H9 (cell line): ENCODE measurements at regions not wholly inside any gene's neighbourhood (a gene's known extent, or its start where the extent isn't known, plus 50 kb on each side); places are given as distances from the start of the nearest gene placed in this dataset.

Experiments used
- DNase-seq: peaks from one replicate; pipeline ENCODE4 v3.0.0-alpha.2; 2017
- H2AFZ ChIP-seq: one replicate; pipeline ENCODE4 v1.6.1; 2013; ENCODE audit warnings: mild to moderate bottlenecking, low read length, control low read depth, moderate library complexity
- H2AK5ac ChIP-seq: 2 replicates; pipeline ENCODE4 v1.6.1; 2013; ENCODE audit warnings: low read length, control low read depth, mixed read lengths; ENCODE audit not compliant: insufficient read length
- H2BK120ac ChIP-seq: one replicate; pipeline ENCODE4 v1.6.1; 2013; ENCODE audit warnings: low read depth, mild to moderate bottlenecking, low read length, control low read depth, inconsistent platforms; ENCODE audit not compliant: poor library complexity, severe bottlenecking
- H2BK12ac ChIP-seq: 2 replicates; pipeline ENCODE4 v1.6.1; 2013; ENCODE audit warnings: low read length, control low read depth, mixed read lengths, low read depth; ENCODE audit not compliant: insufficient read length
- H2BK15ac ChIP-seq: 2 replicates; pipeline ENCODE4 v1.6.1; 2013; ENCODE audit warnings: low read depth, low read length, control low read depth
- H2BK20ac ChIP-seq: one replicate; pipeline ENCODE4 v1.6.1; 2013; ENCODE audit warnings: low read depth, mild to moderate bottlenecking, low read length, control low read depth, inconsistent platforms; ENCODE audit not compliant: poor library complexity, severe bottlenecking
- H2BK5ac ChIP-seq: 2 replicates; pipeline ENCODE4 v1.6.1; 2013; ENCODE audit warnings: low read length, control low read depth, mixed read lengths; ENCODE audit not compliant: insufficient read length
- H3K14ac ChIP-seq: 2 replicates; pipeline ENCODE4 v1.6.1; 2013; ENCODE audit warnings: low read length, control low read depth; ENCODE audit not compliant: insufficient read depth
- H3K18ac ChIP-seq: 2 replicates; pipeline ENCODE4 v1.6.1; 2013; ENCODE audit warnings: low read depth, mild to moderate bottlenecking, mixed read lengths, low read length, control low read depth; ENCODE audit not compliant: insufficient read length
- H3K23ac ChIP-seq: 2 replicates; pipeline ENCODE4 v1.6.1; 2013; ENCODE audit warnings: low read length, control low read depth, mixed read lengths, low read depth; ENCODE audit not compliant: insufficient read length
- H3K23me2 ChIP-seq: 2 replicates; pipeline ENCODE4 v1.6.1; 2013; ENCODE audit warnings: low read depth, mild to moderate bottlenecking, mixed read lengths, low read length, control low read depth; ENCODE audit not compliant: insufficient read length, poor library complexity, severe bottlenecking
- H3K27ac ChIP-seq: 2 replicates; pipeline ENCODE4 v1.5.1; 2013; ENCODE audit warnings: low read length, control low read depth, mixed read lengths, low read depth; ENCODE audit not compliant: insufficient read length
- H3K27me3 ChIP-seq: 2 replicates; pipeline ENCODE4 v1.6.1; 2013; ENCODE audit warnings: low read length, control low read depth, inconsistent platforms; ENCODE audit not compliant: insufficient read depth
- H3K4ac ChIP-seq: 2 replicates; pipeline ENCODE4 v1.6.1; 2013; ENCODE audit warnings: low read depth, mild to moderate bottlenecking, control low read depth, inconsistent platforms, low read length, moderate library complexity
- H3K4me1 ChIP-seq: 2 replicates; pipeline ENCODE4 v1.6.1; 2013; ENCODE audit warnings: low read length, control low read depth, inconsistent platforms; ENCODE audit not compliant: insufficient read depth
- H3K4me2 ChIP-seq: 2 replicates; pipeline ENCODE4 v1.6.1; 2013; ENCODE audit warnings: low read length, control low read depth, mixed read lengths; ENCODE audit not compliant: insufficient read length, insufficient read depth
- H3K56ac ChIP-seq: 2 replicates; pipeline ENCODE4 v1.6.1; 2013; ENCODE audit warnings: low read depth, mild to moderate bottlenecking, mixed read lengths, low read length, control low read depth; ENCODE audit not compliant: insufficient read length
- H3K79me1 ChIP-seq: 2 replicates; pipeline ENCODE4 v1.6.1; 2013; ENCODE audit warnings: low read depth, mild to moderate bottlenecking, moderate library complexity, low read length, control low read depth, inconsistent platforms; ENCODE audit not compliant: insufficient read depth, poor library complexity, severe bottlenecking
- H3K79me2 ChIP-seq: 2 replicates; pipeline ENCODE4 v1.6.1; 2013; ENCODE audit warnings: low read length, control low read depth, inconsistent platforms; ENCODE audit not compliant: insufficient read depth
- H3K9ac ChIP-seq: 2 replicates; pipeline ENCODE4 v1.6.1; 2013; ENCODE audit warnings: low read length, control low read depth, mixed read lengths; ENCODE audit not compliant: insufficient read length; ENCODE audit errors: extremely low read depth
- H3K9me3 ChIP-seq: one replicate; pipeline ENCODE4 v1.6.1; 2013; ENCODE audit warnings: low read depth, low read length, inconsistent platforms; ENCODE audit not compliant: control insufficient read depth
- H3T11ph ChIP-seq: one replicate; pipeline ENCODE4 v1.6.1; 2013; ENCODE audit warnings: mild to moderate bottlenecking, low read length, control low read depth, inconsistent platforms
- H4K20me1 ChIP-seq: one replicate; pipeline ENCODE4 v1.6.1; 2013; ENCODE audit not compliant: control insufficient read depth, insufficient read length, insufficient read depth
- H4K5ac ChIP-seq: 2 replicates; pipeline ENCODE4 v1.6.1; 2013; ENCODE audit warnings: low read depth, mild to moderate bottlenecking, mixed read lengths, low read length, control low read depth; ENCODE audit not compliant: insufficient read length
- H4K8ac ChIP-seq: replicated peaks from 2 replicates; pipeline ENCODE4 v1.6.1; 2013; ENCODE audit warnings: low read length, control low read depth, mixed read lengths, low read depth; ENCODE audit not compliant: insufficient read length
- H4K91ac ChIP-seq: 2 replicates; pipeline ENCODE4 v1.6.1; 2013; ENCODE audit warnings: low read depth, mild to moderate bottlenecking, moderate library complexity, mixed read lengths, low read length, control low read depth; ENCODE audit not compliant: insufficient read length
- H3K27ac Mint-ChIP-seq, 3 experiments: 2 replicates in 2 of 3; 3 replicates in 1 of 3; pipeline ENCODE4 v1.8.0; 2020 to 2021; ENCODE audit warnings: mixed read lengths in 3 of 3, mild to moderate bottlenecking in 1 of 3, moderate library complexity in 1 of 3
- H3K27me3 Mint-ChIP-seq: 2 replicates; pipeline ENCODE4 v1.8.0; 2021; ENCODE audit warnings: low read depth, mild to moderate bottlenecking, moderate library complexity, mixed read lengths
- H3K36me3 Mint-ChIP-seq, 3 experiments: 2 replicates in 2 of 3; 3 replicates in 1 of 3; pipeline ENCODE4 v1.8.0; 2020 to 2021; ENCODE audit warnings: low read depth in 3 of 3, mixed read lengths in 3 of 3; ENCODE audit not compliant: insufficient read depth in 1 of 3
- H3K4me1 Mint-ChIP-seq, 2 experiments: 2 replicates each; pipeline ENCODE4 v1.8.0; 2020; ENCODE audit warnings: mixed read lengths in 2 of 2
- H3K4me3 Mint-ChIP-seq, 2 experiments: 2 replicates in 1 of 2; 3 replicates in 1 of 2; pipeline ENCODE4 v1.8.0; 2020 to 2021; ENCODE audit warnings: mild to moderate bottlenecking in 2 of 2, mixed read lengths in 2 of 2, moderate library complexity in 1 of 2
- H3K9me3 Mint-ChIP-seq, 2 experiments: 2 replicates in 1 of 2; 3 replicates in 1 of 2; pipeline ENCODE4 v1.8.0; 2020; ENCODE audit warnings: mild to moderate bottlenecking in 2 of 2, mixed read lengths in 2 of 2, moderate library complexity in 1 of 2
- CTCF ChIP-seq: fragments of 200-600 bp; sonication (generic); conservative IDR thresholded peaks from 3 replicates; pipeline ENCODE4 v1.8.0; 2021; ENCODE audit warnings: antibody characterized with exemption, mild to moderate bottlenecking
- WGBS: extraction: QIAGEN DNeasy Blood & Tissue Kit; methylation state at CpG from one replicate; pipeline ENCODE4 v1.1.7; 2013; ENCODE audit warnings: missing lambda C conversion rate, low lambda C conversion rate, mixed read lengths; ENCODE audit not compliant: insufficient read length; ENCODE audit errors: extremely low coverage; 5-methylcytosine and 5-hydroxymethylcytosine counted together

DNA sequence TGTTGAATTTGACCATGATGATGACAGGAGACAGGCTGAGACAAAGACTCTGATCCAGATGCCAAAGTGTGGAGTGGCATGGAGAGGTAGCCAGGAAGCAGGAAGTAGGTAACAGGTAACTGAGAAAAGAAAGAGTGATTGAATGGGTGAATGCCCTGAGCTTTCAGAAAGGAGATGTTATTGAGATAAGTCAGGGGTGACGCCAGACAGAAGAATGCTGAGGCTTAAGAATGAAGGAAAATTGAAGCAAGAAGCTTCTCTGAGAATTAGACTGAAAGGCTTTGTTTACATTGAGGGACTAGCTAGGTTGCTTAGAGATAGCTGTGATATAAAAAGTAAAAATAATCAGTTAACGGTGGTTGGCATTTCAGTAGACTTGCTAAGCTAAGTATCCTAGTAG, 165.7 kb downstream of the PSAT1 start:
- H3K23me2 ChIP-seq = no peaks in the 10 kb centered on the region
- no peak overlapping the region for H2AFZ ChIP-seq
- no peak overlapping the region for H3K23ac ChIP-seq
- H4K91ac ChIP-seq = no peak overlapping the region
- peaks cover 18 to 21% (median 21%) of the 10 kb centered on the region in 3 experiments for H3K36me3 Mint-ChIP-seq
- H3K4me1 ChIP-seq = no peaks in the 10 kb centered on the region
- no peak overlapping the region for H2BK12ac ChIP-seq
- H3K9me3 Mint-ChIP-seq = peaks cover 23 to 38% of the 10 kb centered on the region in 2 experiments
- H4K8ac ChIP-seq = no peak overlapping the region
- H3K56ac ChIP-seq = no peak overlapping the region
- no peak overlapping the region for H2BK20ac ChIP-seq
- no peak overlapping the region for H4K5ac ChIP-seq
- H3K27ac ChIP-seq = no peak overlapping the region
- H3T11ph ChIP-seq = no peak overlapping the region
- no peak overlapping the region for H2BK15ac ChIP-seq
- no peak overlapping the region for H3K14ac ChIP-seq
- no CpG with 5 or more reads among the region's 2 CpGs for WGBS
- H3K27me3 Mint-ChIP-seq = no peaks in the 10 kb centered on the region
- no peak overlapping the region for H3K27ac Mint-ChIP-seq
- H2AK5ac ChIP-seq = no peak overlapping the region
- H2BK120ac ChIP-seq = no peak overlapping the region
- H4K20me1 ChIP-seq = no peaks in the 10 kb centered on the region
- no peaks in the 10 kb centered on the region for H3K79me2 ChIP-seq
- no peak overlapping the region for H2BK5ac ChIP-seq
- H3K4me2 ChIP-seq = no peak overlapping the region
- no peak for TF ChIP-seq CTCF
- no peak overlapping the region for H3K18ac ChIP-seq
- H3K79me1 ChIP-seq = no peaks in the 10 kb centered on the region
- H3K9me3 ChIP-seq = no peaks in the 10 kb centered on the region
- H3K4me1 Mint-ChIP-seq = no peaks in the 10 kb centered on the region
- no peak for DNase-seq
- H3K4me3 Mint-ChIP-seq = no peak overlapping the region
- no peak overlapping the region for H3K4ac ChIP-seq
- no peak overlapping the region for H3K9ac ChIP-seq
- no peaks in the 10 kb centered on the region for H3K27me3 ChIP-seq
